ENCODE measurements at regions not wholly inside any gene's neighbourhood (a gene's known extent, or its start where the extent isn't known, plus 50 kb on each side); places are given as distances from the start of the nearest gene placed in this dataset.

- TF ChIP-seq CTCF (IDR thresholded peaks at IDR 0.05) (no peak), POLR2A (IDR thresholded peaks at IDR 0.05) (no peak)
These were observed 165.2 kb downstream of the URI1 start for GRCh38 chr19:30107251-30107650.

Data from thyroid gland (tissue), 4 donors.